ENCODE measurements at regions not wholly inside any gene's neighbourhood (a gene's known extent, or its start where the extent isn't known, plus 50 kb on each side); places are given as distances from the start of the nearest gene placed in this dataset.

- TF ChIP-seq CTCF (IDR thresholded peaks at IDR 0.05; ENCODE audit: low read depth, low read length, poor library complexity, severe bottlenecking) = no peak
- no peak for TF ChIP-seq EZH2phosphoT487 (IDR thresholded peaks at IDR 0.05; ENCODE audit: borderline replicate concordance, low read length)
Measured at GRCh38 chr20:43387737-43388136, 70.0 kb upstream of the SRSF6 start.
